ENCODE measurements at regions not wholly inside any gene's neighbourhood (a gene's known extent, or its start where the extent isn't known, plus 50 kb on each side); places are given as distances from the start of the nearest gene placed in this dataset.
"Not testable (repeated sequence)": the region's sequence is repeated elsewhere in the genome, so short reads cannot be mapped to it uniquely, and the experiment has no call there.

DNA sequence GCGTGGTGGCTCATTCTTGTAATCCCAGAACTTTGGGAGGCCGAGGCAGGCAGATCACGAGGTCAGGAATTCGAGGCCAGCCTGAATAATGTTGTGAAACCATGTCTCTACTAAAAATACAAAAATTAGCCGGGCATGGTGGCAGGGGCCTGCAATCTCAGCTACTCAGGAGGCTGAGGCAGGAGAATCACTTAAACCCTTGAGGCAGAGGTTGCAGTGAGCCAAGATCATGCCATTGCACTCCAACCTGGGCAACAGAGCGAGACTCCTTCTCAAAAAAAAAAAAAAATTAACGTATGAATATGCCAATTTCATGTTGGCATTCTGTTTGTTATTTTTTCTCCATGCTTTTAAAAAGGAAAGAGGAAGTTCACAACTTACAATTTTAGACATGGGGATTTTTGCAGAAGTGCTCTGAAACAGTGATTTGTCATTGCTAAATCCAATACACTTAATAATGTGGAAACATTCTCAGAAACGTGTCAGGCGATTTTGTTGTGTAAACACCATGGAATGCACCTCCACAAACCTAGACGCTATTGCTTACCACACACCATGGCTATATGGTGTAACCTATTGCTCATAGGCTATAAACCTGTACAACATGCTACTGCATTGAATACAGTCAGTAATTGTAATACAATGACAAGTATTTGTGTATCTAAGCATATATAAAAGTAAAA, 115.9 kb upstream of the PCDH20 start:
- Histone ChIP-seq H3K36me3 (no peaks in the 10 kb centered on the region), H3K27me3 (no peaks in the 10 kb centered on the region), H3K4me1 (ENCODE audit: insufficient read depth) (no peaks in the 10 kb centered on the region), H3K4me3 (no peak overlapping the region), H3K9me3 (no peaks in the 10 kb centered on the region), H3K27ac (no peak overlapping the region)
- intact Hi-C loops (cut with DNase I), result no loop called here
- no peak for TF ChIP-seq EP300 (IDR thresholded peaks at IDR 0.05)
- no peak for TF ChIP-seq POLR2A (IDR thresholded peaks at IDR 0.05)
- TF ChIP-seq, protein P1, sequence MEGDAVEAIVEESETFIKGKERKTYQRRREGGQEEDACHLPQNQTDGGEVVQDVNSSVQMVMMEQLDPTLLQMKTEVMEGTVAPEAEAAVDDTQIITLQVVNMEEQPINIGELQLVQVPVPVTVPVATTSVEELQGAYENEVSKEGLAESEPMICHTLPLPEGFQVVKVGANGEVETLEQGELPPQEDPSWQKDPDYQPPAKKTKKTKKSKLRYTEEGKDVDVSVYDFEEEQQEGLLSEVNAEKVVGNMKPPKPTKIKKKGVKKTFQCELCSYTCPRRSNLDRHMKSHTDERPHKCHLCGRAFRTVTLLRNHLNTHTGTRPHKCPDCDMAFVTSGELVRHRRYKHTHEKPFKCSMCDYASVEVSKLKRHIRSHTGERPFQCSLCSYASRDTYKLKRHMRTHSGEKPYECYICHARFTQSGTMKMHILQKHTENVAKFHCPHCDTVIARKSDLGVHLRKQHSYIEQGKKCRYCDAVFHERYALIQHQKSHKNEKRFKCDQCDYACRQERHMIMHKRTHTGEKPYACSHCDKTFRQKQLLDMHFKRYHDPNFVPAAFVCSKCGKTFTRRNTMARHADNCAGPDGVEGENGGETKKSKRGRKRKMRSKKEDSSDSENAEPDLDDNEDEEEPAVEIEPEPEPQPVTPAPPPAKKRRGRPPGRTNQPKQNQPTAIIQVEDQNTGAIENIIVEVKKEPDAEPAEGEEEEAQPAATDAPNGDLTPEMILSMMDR (IDR thresholded peaks at IDR 0.05), result no peak
- no peak for DNase-seq
- 65 to 83% (median 82%) methylated on average over 10 of the region's 10 CpGs for WGBS, 3 donors

DNA sequence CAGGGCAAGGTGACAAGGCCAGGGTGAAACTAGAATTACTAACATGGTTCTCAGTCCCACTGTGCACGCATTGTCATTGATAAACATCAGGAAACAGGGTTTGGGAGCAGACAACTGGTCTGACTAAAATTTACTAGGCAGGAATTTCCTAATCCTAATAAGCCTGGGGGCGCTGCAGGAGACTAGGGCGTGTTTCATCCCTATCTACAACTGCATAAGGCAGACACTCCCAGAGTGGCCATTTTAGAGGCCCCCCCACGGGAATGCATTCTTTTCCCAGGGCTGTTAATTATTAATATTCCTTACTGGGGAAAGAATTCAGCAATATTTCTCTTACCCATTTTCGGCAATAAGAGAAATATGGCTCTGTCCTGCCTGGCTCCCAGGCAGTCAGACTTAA, 103.6 kb upstream of the PCDH20 start:
- H3K27me3 ChIP-seq; H3K4me1 ChIP-seq (ENCODE audit: insufficient read depth); intact Hi-C loops (cut with DNase I); H3K4me3 ChIP-seq; H3K27ac ChIP-seq; H3K36me3 ChIP-seq; DNase-seq; H3K9me3 ChIP-seq: not testable (repeated sequence)
- 71 to 91% (median 77%) methylated on average over 5 of the region's 5 CpGs for WGBS, 3 donors

DNA sequence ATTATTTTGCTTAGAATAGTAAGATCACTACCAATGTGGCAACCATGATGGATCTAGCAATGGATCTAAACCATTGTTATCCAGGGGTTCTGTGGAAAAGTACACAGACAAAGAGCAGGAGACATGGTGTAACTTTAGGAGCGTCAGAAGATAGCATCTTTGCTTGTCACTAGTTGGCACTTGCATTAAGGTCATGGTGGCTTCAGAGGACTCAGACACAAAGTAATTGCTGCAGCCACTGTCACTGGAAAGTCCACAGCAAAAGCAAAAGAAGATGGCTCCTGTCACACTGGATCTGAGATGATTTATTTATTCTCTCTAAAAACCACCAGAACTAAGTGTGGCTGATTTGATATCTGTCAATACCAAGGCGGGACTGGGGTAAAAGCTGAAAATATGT, 93.3 kb upstream of the PCDH20 start:
- H3K27ac ChIP-seq, result no peak overlapping the region
- 79 to 93% (median 87%) methylated on average over 2 of the region's 2 CpGs for WGBS, 3 donors
- no peak overlapping the region for H3K4me3 ChIP-seq
- no peaks in the 10 kb centered on the region for H3K4me1 ChIP-seq (ENCODE audit: insufficient read depth)
- H3K27me3 ChIP-seq, result no peaks in the 10 kb centered on the region
- no peaks in the 10 kb centered on the region for H3K9me3 ChIP-seq
- intact Hi-C loops (cut with DNase I), result no loop called here
- no peak for DNase-seq
- no peaks in the 10 kb centered on the region for H3K36me3 ChIP-seq
- no peak for TF ChIP-seq EP300 (IDR thresholded peaks at IDR 0.05)
- TF ChIP-seq, protein P1 (IDR thresholded peaks at IDR 0.05), result no peak
- no peak for TF ChIP-seq POLR2A (IDR thresholded peaks at IDR 0.05)

DNA sequence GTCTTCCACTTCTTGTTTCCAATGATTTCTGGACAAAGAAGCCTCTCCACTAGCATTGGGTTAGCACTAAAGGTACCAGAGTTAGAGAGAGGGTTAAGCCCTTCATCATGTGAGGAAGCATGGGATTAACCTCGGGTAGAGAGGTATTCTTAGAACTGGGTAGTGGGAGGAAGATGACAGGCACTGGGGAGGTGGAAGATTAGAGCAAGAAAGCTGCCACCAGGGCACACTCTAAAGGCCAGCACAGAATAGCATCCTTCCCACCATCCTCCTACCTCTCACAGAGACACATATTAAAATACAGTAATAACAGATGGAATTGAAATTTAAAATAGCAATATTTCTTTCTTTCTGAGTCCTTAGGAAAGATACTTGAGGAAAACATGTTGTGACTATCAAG, 84.5 kb upstream of the PCDH20 start:
- Histone ChIP-seq H3K27me3 (no peaks in the 10 kb centered on the region), H3K4me1 (ENCODE audit: insufficient read depth) (no peaks in the 10 kb centered on the region), H3K27ac (no peak overlapping the region), H3K9me3 (no peaks in the 10 kb centered on the region), H3K4me3 (no peak overlapping the region), H3K36me3 (no peaks in the 10 kb centered on the region)
- DNase-seq, result no peak
- 14 to 30% (median 15%) methylated on average over 1 of the region's 1 CpG for WGBS, 3 donors
- TF ChIP-seq, protein P1 (IDR thresholded peaks at IDR 0.05), result no peak
- intact Hi-C loops (cut with DNase I), result no loop called here

DNA sequence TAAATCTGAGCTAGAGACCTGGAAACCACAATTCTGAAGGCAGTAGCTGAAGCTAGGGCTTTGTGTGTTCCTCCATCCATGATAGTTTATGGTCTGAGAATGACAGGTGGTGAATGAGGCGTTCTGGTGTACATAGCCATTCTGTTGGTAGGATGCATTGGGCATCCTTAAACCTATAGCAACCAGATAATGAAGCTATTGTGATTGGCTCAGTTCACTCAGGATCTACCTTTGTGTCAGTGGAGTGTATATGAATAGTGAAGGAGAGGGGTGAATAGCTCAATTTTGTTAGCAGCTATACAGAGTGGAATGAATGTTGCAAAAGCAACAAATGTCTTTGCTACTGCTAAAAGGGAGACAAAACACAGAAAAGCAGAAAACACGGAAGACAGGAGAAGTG, 80.0 kb upstream of the PCDH20 start:
- no peaks in the 10 kb centered on the region for H3K27me3 ChIP-seq
- intact Hi-C loops (cut with DNase I), result no loop called here
- 78 to 86% (median 81%) methylated on average over 2 of the region's 2 CpGs for WGBS, 3 donors
- no peak overlapping the region for H3K27ac ChIP-seq
- no peak overlapping the region for H3K4me3 ChIP-seq
- TF ChIP-seq, protein P1 (IDR thresholded peaks at IDR 0.05), result no peak
- TF ChIP-seq EP300 (IDR thresholded peaks at IDR 0.05) (no peak), POLR2A (IDR thresholded peaks at IDR 0.05) (no peak)
- H3K9me3 ChIP-seq, result no peaks in the 10 kb centered on the region
- H3K36me3 ChIP-seq, result no peaks in the 10 kb centered on the region
- no peak for DNase-seq
- H3K4me1 ChIP-seq (ENCODE audit: insufficient read depth), result no peaks in the 10 kb centered on the region

DNA sequence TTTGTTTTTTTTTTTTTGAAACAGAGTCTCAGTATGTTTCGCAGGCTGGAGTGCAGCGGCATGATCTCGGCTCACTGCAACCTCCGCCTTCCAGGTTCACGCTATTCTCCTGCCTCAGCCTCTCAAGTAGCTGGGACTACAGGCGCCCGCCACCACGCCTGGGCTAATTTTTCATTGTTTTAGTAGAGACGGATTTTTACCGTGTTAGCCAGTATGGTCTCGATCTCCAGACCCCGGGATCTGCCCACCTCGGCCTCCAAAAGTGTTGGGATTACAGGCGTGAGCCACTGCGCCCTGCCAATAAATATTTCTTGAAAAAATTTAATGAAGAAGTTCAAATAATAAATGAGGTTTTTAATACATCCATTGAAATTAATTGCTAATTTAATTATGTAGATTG, 77.9 kb upstream of the PCDH20 start:
- H3K36me3 ChIP-seq; H3K27me3 ChIP-seq; H3K4me3 ChIP-seq; DNase-seq; H3K9me3 ChIP-seq; intact Hi-C loops (cut with DNase I); H3K27ac ChIP-seq; H3K4me1 ChIP-seq (ENCODE audit: insufficient read depth): not testable (repeated sequence)
- WGBS, 3 donors, result 93 to 96% (median 96%) methylated on average over 15 of the region's 15 CpGs

Measured in ovary (tissue), 7 donors.